GM21723 (cell line): ENCODE measurements at regions not wholly inside any gene's neighbourhood (a gene's known extent, or its start where the extent isn't known, plus 50 kb on each side); places are given as distances from the start of the nearest gene placed in this dataset.

Experiments
- ATAC-seq: cut with Tn5 transposase; IDR thresholded peaks from one replicate; pipeline ENCODE4 v1.9.1; 2021; ENCODE audit warnings: mild to moderate bottlenecking, moderate library complexity; ENCODE audit not compliant: unreplicated experiment

DNA sequence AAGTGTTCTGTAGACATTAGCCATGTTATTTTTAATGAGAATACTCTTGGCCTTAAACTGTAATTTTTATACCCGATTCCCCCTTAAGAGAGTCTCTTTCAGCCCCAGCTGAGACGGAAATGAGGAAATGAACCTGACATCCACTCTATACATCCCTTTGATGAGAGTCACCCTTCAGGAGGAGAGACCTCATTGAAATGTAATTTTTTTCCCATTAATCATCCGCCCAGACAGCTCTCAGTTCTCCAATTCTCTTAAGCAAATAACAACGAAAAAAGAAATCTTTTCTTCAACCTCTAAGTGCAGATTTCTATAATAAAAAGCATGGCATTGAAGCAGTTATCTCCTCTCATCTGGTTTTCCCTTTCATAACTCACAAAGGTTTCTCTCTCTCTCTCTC is 243.8 kb upstream of the PMEPA1 start:
- ATAC-seq = no peak

DNA sequence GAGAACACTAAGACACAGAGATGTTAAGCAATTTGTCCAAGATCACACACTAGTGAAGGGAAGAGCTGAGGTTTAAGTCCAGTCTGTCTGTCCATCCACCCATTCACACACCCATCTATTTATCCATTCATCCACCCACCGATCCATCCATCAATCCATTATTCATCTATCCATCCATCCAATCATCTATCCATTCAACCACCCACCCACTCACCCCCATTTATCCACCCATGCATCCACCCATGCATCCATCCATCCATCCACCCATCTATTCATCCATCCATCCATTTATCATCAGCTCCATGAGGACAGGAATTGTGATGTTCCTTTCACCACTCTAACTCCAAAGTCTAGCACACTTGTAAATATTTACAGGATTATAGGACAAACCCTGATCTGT is 242.3 kb upstream of the PMEPA1 start:
- ATAC-seq = no peak

DNA sequence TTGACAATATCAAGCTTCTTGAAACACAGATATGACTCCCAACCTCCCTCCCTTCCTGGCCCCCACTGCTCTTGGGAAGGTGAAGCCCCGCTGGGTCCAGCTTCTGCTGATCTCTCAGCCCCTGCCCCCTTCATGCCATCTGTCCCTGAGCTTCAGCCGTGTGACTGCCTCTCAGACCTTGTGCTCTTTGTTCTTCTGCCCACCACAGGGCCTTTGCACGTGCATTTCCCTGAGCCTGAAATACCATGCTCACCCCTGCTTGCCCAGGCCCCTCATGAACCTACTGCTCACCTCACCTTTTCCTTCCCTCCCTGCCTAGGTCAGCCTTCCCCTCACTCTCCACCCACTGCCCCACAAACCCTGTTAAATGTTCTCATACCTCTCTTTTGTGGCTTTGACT is 241.7 kb upstream of the PMEPA1 start:
- ATAC-seq = no peak

DNA sequence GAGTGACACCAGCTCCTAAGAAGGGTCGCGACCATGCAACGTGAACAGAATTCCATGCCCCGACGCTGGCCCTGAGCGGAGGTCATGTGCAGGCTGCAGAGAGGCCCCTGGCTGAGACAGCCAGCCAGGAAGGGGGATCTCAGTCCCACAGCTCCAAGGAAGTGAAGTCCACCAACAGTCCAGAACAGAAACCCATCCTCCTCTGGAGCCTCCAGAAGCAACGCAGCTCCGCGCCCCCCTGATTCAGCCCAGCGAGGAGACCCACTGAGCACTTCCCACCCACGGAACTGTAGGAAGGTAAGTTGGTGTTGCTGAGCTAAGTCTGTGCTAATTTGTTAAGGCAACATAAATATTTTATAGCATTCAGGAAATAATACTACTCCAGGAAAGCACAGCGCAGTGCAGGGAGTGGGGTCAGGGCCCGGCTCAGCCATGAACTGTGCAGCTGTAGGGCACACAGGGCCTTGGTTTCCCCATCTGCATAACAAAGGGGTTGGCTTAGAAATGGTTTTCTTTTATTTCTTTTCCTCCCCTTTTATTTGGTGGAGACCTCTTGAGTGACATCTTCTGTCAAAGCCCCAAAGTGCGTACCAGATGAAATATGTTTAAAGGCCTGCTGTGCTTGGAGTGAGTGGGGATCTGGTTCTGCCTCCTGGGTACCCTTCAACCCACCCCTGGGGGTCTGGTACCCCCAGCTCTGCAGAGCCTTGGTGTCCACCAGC is 241.1 kb upstream of the PMEPA1 start:
- no peak for ATAC-seq

DNA sequence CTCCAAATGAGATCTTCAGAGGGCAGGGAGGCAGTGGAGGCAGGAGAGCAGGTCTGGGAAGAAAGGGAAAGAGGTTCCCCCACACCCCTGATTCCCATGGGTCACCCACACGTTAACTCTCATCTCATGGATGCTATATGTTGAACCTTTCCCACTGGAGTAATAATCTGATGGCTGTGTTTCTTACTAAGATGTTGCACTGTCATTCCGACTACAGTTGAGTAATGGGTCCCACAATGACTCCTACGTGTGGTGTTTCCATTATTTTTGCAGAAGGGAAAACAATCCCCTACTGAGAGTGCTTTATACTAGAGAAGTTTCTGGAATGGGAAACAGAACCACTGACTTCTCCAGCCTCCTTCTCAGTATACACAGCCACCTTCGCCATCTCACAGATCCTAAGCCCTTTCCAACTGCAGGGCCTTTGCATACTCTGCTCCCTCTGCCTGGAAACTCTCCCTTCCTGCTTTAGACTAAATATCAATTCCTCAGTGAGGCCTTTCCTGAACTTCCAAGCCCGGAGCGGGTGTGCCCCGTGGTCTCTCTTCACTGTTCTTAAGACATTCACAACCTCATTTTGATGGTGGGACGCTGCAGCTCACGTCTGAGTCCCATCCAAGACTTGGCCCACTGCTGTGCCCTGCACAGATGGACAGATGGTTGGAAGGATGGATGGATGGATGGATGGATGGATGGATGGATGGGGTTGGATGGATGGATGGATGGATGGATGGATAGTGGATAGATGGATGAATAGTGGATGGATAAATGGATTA is 238.6 kb upstream of the PMEPA1 start:
- ATAC-seq = no peak

DNA sequence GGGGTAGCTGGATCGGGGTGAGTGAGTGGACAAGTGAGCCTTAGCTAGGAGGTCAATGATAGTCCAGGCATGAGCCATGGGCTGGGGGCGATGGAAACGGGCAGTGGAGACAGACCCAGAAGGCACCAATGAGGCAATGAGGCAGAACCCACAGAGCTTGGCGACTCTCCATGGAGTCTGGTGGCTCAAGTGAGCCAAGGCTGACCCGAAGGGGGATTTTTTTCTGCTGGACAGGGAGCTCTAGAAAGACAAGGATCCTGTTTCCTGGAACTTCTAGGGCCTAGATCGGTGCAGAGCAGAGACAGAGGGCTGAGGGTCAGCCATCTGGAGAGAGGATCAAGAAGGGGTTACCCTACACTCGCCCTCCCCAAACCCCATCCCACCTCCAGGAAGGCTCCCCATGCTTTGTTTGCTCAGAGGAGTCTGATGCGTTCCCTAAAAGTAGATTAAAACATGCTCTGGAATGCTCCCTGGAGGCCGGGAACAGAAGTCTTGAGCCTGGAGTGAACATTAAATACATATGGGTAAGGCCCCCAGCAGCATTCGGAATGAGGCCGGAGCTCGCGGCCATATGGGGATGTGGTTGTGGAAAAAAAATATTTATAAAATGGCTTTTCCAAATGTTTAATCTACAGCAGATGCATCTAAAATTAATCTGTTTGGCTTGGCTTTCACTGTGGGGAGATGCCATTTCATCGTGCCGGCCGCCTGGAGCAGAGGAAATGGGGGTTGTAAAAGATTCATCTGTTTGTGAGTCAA is 237.8 kb upstream of the PMEPA1 start:
- ATAC-seq = no peak

DNA sequence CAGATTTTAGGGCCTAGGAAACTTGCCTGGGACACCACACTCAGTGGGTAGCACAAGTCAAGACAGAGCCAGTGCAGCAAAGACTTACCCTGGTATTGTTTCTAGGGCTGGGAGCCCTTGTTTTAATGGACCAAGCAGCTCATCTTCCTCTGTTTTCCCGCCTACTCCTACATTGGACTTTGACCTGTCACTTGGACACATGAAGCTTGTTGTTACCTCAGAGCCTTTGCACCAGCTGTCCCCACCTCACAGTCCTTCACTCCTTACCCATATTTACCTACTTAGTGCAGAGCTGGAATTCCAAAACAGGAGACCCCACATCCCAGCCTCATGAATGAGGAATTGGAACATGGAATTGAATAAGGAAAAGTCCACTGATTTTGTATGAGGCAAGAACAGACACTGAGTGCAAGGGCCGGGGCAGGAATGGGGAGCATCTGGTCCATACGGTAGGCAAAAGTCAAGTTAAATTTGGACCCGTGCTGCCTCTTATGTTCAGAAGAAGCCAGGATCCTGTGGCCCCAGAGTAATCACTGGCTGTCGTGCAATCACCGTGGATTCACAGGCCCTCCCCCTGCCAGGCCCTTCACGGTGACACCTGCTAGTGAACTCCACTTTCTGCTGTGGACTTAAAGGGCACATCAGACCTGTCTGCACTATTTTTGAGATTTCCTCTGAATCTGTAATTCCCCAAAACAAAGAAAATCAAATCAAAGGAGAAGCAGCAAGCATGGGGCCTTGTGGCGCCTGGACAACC is 236.9 kb upstream of the PMEPA1 start:
- ATAC-seq = no peak

DNA sequence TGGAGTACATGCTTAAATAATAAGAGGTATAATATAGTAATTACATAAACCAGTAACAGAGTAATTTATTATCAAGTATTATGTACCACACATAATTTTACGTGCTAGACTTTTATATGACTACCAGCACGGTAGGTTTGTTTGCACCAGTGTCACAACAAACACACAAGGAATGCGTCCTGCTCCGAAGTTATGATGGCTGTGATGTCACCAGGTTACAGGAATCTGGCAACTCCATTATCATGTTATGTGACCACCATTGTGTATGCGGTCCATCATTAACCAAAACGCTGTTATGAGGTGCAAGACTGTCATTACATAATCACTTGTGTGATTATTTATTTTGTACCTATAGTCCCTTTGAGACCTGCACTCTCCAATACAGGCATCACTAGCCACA is 235.2 kb upstream of the PMEPA1 start:
- ATAC-seq = no peak

DNA sequence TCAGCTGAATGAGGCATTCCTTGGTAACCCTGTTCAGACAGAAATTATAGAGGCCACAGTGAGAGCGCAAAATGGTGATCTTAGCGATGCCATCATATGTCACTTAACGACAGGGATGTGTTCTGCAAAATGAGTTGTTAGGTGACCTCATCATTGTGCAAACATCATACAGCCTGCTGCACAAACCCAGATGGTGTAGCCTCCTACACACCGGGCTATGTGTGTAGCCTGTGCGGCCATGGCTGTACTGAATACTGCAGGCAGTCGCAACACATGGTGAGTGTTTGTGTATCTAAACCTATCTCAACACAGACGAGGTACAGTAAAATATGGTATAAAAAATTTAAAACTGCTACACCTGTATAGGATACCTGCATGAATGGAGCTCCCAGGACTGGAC is 234.1 kb upstream of the PMEPA1 start:
- no peak for ATAC-seq

DNA sequence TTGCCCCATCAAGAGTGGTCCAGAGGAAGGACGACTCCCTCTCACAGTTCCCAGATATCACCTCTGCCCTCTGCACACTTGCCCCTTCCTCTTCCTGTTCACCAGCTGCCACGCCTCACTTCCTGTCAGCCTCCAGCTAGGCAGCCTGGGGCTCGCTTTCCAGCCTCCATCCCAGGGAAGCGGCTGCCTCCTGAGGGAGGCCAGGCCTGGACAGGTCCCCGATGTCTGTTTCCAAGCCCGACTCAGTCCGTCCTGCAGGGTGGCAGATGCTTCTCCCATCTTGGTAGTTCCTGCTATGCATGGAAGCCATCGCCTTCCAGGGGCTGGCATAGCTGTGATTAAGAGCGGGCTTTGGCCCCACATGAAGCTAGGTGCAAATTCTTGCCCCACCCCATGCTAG is 233.5 kb upstream of the PMEPA1 start:
- ATAC-seq = no peak

DNA sequence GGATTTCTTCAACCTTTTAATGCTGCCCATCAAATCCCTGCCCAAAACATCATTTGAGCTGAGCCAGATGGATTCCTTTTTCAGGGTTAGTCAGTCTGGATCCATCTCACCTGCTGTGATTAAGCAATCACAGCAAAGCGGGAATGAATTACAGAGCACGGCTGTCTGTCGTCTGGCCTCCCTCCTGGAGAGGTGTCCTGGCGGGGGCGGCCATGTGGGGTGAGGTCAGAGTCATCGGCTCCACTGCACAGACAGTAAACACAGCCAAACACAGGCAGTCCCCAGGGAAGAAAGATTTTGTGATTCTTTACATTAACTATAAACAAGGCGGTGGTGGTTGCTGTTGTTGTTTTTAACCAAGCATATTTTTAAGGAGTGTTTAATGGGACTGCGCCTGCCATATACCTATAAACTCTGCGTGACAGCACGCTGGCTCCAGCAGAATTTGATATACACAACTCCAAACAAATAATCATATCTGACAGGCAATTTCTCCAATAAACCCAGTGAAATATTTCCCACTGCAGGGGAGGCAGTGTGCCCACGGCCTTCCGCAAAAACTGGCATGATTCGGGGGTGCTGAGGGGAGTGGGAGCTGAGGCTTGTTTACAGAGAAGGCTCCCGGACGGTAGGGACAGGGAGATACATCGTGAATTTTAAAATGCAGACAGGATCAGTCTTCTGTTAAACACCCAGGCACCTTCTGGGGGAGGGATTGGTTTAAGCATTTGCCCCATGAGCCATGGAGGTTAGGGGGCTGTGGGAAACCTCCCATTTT is 232.0 kb upstream of the PMEPA1 start:
- ATAC-seq = no peak

DNA sequence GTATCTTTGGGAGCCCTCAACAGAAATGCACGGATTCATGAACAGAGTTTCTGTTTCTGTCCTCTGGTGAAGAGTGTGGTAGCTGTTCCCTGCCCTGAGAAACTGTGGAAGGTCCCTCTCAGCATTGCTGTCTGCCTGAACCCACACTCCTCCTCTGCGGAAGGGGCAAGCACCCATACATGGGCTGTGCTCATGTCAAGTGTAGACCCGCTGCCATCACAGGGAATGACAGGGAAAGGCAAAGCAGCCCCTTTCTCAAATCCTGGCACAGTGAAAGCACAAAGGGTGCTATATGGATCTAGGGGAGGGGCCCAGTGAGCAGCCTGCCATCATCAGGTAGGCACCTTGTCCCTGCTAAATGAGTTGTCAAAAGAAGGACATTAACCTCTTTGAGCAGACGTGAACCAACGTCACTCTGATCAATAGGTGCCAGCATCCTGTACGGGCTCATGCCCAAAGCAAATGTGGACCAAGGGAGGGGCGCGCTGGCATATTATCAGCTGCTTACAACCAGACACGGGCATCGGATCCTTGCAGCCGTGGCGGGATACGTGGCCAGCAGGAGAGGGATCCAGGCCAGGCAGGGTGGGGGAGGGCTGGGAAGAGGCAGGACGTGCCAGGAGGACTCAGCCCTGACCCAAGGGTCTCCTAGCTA is 231.2 kb upstream of the PMEPA1 start:
- ATAC-seq = no peak

DNA sequence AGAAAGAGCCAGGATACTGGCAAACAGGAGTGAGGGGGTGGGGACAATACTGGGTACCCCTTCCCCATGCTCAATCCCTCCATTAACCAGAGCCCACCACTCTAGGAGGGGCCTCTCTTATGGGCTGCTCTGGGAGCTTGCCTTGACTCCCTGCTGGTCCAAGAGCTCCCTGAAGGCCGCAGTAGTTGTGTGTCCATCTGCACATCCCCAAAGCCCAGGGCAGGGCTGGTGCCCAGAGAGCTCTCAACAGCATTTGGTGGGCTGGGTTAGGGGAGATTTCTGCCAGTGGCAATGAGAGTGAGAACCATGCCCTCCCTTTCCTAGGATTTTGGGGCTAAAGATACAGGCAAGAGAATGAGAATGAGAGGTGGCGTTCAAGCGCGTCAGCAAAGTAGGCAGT is 230.6 kb upstream of the PMEPA1 start:
- ATAC-seq = no peak

DNA sequence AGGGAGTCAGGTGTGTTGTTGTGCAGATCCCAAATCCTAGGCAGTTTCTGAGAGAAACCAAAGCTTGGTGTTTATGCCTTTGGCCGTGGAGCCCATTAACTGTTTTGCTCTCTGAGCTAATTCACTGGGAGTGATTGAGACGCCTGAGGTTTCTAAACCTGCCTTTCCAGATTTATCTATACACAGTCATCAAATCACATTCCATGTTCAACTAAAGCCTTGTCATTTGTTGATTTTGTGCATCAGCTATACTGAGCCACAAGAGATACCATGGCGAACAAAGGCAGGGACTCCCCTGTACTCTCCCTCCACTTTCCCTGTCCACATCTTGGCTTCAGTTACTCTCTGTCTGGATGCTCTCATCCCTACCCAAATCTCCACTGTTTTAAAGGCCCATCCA is 229.7 kb upstream of the PMEPA1 start:
- ATAC-seq = no peak

DNA sequence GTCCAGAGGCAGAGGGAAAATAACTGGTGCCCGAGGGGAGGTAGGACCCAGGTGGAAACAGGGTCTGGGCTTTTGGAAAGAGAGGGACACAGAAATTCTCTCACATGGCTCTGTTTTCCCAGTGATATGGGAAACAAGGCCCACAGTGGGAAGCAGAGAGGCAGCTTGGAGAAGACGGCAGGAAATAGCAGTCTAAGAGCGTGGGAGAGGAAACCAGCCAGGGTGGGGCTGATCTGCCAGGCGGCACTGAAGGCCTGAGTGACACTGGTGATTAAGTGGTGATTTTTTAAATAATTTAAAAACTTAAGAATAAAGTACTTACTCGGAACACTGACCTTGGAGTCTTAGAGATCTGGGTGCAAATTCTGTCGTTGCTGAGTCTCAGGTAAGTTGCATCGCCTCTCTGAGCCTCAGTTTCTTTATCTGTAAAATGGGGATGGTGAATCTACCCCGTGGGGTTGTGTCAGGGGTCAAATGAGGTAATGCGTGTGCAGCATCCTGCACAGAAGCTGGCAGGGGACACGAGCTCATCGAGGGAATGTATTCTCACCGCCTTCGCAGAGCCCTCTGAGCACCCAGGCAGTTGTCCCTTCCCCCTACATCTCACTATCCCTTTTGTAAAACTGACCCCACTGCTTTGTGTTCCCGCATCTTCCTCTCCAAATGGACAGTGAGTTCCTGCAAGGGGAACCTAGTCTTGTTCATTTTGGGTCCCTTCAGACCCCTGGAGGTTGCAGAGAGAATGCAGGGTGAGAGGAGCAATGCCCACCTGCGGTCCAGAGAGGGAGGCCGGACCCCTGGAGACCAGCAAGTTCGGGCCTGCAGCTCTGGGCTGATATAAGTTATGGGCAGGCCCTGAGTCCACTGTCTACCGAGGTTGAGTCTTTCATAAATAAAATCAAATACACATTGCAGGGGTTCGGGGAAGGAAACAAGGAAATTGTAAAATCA is 228.6 kb upstream of the PMEPA1 start:
- no peak for ATAC-seq

DNA sequence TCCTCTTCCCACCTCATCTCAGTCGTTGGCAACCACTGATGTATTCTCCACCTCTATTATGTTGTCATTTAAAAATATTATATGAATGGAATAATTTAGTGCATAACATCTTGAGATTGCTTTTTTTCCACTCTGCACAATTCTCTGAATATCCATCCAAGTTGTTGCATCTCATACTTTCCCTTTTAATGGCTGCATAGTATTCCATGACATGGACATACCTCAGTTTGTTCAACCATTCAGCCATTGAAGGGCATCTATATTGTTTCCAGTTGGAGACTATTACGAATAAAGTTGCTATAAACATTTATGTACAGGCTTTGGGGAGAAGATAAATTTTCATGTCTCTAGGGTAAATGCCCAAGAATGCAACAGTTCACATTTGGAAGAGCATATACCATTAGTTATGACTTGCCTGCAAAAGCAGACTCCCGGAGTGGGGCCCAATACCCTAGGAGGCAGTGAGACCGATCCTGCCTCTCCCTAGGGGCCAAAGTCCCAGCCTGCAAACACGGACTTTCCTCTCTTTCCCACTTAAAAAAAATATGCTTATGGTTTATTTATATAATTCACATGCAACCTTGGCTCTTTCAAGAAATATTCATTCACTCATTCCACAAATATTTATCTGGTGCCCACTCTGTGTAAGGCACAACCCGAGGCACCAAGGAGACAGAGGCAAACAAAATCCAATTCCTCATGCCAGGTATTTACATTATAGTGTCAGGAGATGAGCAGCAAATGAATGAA is 227.0 kb upstream of the PMEPA1 start:
- ATAC-seq = no peak

DNA sequence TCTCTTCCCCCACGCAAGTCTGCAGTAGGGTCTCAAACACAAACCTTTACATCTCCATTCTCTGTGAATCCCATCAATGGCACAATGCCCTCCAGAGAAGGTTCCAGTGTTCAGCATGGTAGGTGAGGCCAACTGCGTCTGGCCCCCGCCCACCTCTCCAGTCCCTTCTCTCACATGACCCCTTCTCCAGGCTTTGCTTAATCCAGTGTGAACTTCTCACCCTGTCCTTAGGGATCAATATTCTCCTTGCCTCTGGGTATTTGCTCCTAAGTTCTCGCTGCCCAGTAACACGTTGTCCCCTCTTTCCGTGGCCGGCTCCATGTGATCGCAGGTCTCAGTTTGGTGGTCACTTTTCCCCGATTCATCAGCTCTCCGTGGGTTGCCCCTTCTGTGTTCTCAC is 225.1 kb upstream of the PMEPA1 start:
- no peak for ATAC-seq
